ENCODE measurements at regions not wholly inside any gene's neighbourhood (a gene's known extent, or its start where the extent isn't known, plus 50 kb on each side); places are given as distances from the start of the nearest gene placed in this dataset.

DNA sequence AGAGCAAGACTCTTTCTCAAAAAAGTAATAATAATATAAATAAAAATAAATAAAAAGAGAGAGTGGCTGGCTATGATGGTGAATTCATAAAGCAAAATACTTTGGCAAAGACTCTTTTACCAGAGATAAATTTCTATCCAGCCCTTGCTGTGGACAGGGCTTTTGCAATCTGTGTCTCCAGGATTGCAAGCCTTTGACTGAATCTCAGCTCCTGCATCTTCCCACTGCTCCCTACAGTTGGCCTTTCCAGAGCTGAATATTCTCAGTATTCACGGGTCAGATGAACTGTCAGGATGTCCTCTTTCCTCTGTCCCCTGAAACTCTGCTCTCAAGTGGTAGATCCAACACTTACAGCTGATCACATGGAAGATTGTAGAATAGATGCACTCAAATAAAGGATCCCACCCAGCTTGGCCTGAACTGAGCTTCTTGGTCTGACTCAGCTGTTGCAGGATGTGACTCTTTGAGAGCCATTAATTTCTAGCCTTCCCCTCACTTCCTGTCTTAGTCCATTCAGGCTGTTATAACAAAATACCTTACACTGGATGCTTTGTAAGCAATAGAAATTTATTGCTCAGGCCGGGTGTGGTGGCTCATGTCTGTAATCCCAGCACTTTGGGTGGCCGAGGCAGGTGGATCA lies 123.4 kb upstream of the GUCY1A1 start:
- no peak for TF ChIP-seq EP300 (IDR thresholded peaks at IDR 0.05)
- no peak for TF ChIP-seq CTCF (IDR thresholded peaks at IDR 0.05)
- TF ChIP-seq POLR2A (IDR thresholded peaks at IDR 0.05) = no peak
- TF ChIP-seq POLR2AphosphoS5 (IDR thresholded peaks at IDR 0.05) = no peak
- intact Hi-C loops (cut with DNase I) = no loop called here
- no peak overlapping the region for H3K27ac ChIP-seq

GRCh38 chr4:155542415-155542814 lies 124.2 kb upstream of the GUCY1A1 start:
- DNase-seq = no peak
- H3K27ac ChIP-seq = no peak overlapping the region
- WGBS, 2 donors = 90 to 95% methylated on average over 3 of the region's 3 CpGs
- H3K4me1 ChIP-seq = peaks cover 0 to 5% (median 0%) of the 10 kb centered on the region in 4 donors
- H3K36me3 ChIP-seq = no peaks in the 10 kb centered on the region
- H3K9me3 ChIP-seq = no peaks in the 10 kb centered on the region
- no peaks in the 10 kb centered on the region for H3K27me3 ChIP-seq
- intact Hi-C loops (cut with DNase I) = no loop called here
- TF ChIP-seq CTCF (IDR thresholded peaks at IDR 0.05) (no peak), EP300 (IDR thresholded peaks at IDR 0.05) (no peak), POLR2A (IDR thresholded peaks at IDR 0.05) (no peak), POLR2AphosphoS5 (IDR thresholded peaks at IDR 0.05) (no peak)
- no peak overlapping the region for H3K4me3 ChIP-seq

More for the DNA sequence above, 123.4 kb upstream of the GUCY1A1 start:
- WGBS, 2 donors = 38 to 53% methylated on average over 3 of the region's 3 CpGs
- H3K27me3 ChIP-seq = no peaks in the 10 kb centered on the region
- no peaks in the 10 kb centered on the region for H3K36me3 ChIP-seq
- no peaks in the 10 kb centered on the region for H3K9me3 ChIP-seq
- H3K4me1 ChIP-seq = peaks cover 0 to 5% (median 0%) of the 10 kb centered on the region in 4 donors
- H3K4me3 ChIP-seq = no peak overlapping the region
- no peak for DNase-seq

- Histone ChIP-seq H3K9me3 (no peaks in the 10 kb centered on the region), H3K4me1 (peaks cover 0 to 10% (median 0%) of the 10 kb centered on the region in 4 donors), H3K4me3 (no peak overlapping the region), H3K27ac (no peak overlapping the region), H3K27me3 (no peaks in the 10 kb centered on the region), H3K36me3 (no peaks in the 10 kb centered on the region)
- intact Hi-C loops (cut with DNase I) = no loop called here
- DNase-seq = no peak
- 94 to 98% methylated on average over 3 of the region's 3 CpGs for WGBS, 2 donors
- TF ChIP-seq POLR2AphosphoS5 (IDR thresholded peaks at IDR 0.05) (no peak), EP300 (IDR thresholded peaks at IDR 0.05) (no peak), CTCF (IDR thresholded peaks at IDR 0.05) (no peak), POLR2A (IDR thresholded peaks at IDR 0.05) (no peak)
Observed at GRCh38 chr4:155541716-155542115, 124.9 kb upstream of the GUCY1A1 start.

DNA sequence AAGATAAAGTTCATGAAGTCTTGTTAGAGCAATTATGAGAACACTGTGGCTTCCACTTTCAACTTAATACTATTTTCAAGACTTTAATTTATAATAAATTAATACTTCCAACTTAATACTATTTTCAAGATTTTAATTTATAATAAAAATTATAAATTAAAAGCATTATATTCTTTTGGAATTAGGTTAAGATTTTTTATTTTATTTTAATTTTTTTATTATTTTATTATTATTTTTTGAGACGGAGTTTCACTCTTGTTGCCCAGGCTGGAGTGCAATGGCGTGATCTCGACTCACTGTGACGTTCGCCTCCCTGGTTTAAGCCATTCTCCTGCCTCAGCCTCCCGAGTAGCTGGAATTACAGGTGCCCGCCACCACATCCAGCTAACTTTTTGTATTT lies 126.0 kb upstream of the GUCY1A1 start:
- no peaks in the 10 kb centered on the region for H3K27me3 ChIP-seq
- WGBS, 2 donors = 97% methylated on average over 7 of the region's 7 CpGs

More for the DNA sequence above, 126.0 kb upstream of the GUCY1A1 start:
- no peak overlapping the region for H3K27ac ChIP-seq
- no peaks in the 10 kb centered on the region for H3K9me3 ChIP-seq
- TF ChIP-seq POLR2AphosphoS5 (IDR thresholded peaks at IDR 0.05) (no peak), EP300 (IDR thresholded peaks at IDR 0.05) (no peak), POLR2A (IDR thresholded peaks at IDR 0.05) (no peak), CTCF (IDR thresholded peaks at IDR 0.05) (no peak)
- no peak for DNase-seq
- peaks cover 0 to 11% (median 0%) of the 10 kb centered on the region in 4 donors for H3K4me1 ChIP-seq
- H3K4me3 ChIP-seq = no peak overlapping the region
- no peaks in the 10 kb centered on the region for H3K36me3 ChIP-seq
- intact Hi-C loops (cut with DNase I) = no loop called here

Data from sigmoid colon (tissue), 6 donors.